DMS114 treated with DMSO at 0.1 percent for 48 hours (cell line): ENCODE measurements at regions not wholly inside any gene's neighbourhood (a gene's known extent, or its start where the extent isn't known, plus 50 kb on each side); places are given as distances from the start of the nearest gene placed in this dataset.

Experiments used
- DNase-seq: peaks from one replicate; lab custom pipeline; 2025; ENCODE audit not compliant: unreplicated experiment; lab: John Stamatoyannopoulos, UW

DNA sequence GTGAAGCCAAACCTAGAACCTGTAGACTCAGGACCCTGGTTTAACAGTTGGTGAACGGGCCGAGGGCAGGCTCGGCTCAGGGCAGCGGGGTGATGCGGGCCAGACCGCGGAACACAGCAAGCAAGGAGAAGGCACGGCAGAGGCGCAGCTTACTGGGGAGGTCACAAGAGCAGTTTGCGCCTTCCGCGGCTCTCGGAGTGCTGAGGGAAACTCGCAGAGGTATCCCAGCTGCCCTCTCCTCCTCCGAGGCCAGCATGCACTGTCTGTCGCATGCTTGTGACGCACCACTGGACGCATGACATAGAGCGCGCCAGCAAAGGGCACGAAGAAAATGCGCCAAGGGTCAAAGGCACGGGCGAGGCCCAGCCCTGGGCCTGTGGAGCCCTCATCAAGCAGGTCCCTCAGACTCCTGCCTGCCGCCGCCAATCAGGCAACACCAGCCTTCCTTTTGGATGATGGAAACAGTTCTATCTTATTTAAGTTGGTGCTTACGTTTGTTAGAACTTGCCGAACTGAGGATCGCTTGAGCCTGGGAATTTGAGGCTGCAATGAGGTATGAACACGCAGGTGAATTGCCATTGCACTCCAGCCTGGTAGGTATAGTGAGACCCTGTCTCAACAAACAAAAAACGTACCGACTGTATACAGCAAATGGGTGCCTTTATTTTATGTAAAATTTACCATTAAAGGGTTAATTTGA, 574.3 kb upstream of the GHITM start:
- no peak for DNase-seq

- no peak for DNase-seq
These were observed 567.3 kb upstream of the GHITM start for GRCh38 chr10:83572036-83572435.

- no peak for DNase-seq
These were observed 564.5 kb upstream of the GHITM start for GRCh38 chr10:83574770-83575169.

GRCh38 chr10:83577421-83577820, 561.9 kb upstream of the GHITM start:
- DNase-seq, result no peak

GRCh38 chr10:83580373-83581012, 558.8 kb upstream of the GHITM start:
- no peak for DNase-seq

DNA sequence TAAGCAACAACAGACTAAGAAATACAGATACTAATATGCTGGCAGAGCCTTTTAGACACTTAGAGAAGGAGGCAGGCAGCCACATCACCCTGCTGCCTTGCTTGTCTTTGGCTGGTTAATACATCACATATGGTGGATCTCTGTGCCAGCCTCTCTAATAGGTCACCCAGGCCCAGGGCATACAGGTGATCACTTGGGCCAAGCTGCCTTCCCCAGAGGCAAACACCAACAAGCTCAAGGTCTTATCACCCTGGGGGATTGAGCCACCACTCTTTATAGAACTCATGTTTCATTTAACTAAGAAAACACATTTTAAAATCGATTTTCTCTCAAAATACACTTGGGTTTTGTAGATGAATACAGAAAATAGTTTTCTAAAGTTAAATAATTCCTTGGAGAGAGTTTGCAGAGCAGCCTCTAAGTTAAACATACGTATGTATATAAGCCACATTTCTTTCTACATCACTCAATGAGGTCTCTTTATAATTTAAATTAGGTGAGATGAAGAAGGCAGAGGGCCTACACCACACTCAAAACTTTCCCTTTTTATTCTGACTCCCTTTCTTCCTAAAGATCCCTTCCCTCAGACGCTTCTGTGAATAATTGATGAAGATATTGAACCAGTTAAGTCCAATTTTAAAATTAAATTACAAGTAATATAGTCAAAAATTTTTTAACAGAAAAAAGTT, 556.8 kb upstream of the GHITM start:
- DNase-seq, result no peak

DNA sequence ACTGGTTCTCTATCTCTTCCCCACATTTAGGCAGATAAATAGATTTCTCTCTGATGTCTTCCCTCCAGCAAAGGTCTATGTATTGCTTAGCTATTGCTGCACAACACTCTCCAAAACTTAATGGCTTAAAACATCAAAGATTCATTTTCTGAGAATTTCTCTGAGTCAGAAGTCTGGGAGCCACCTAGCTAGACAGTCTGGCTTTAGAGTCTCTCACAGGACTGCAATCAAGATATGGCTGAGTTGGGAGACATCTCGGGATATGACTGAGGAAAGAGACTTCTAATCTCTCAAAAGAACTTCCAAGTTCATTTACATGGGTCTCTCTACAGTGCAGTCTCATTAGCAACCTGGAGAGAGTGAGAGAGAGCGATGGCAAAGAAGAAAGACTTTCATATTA, 553.6 kb upstream of the GHITM start:
- no peak for DNase-seq

- DNase-seq, result no peak
These were observed 546.9 kb upstream of the GHITM start for GRCh38 chr10:83592337-83592935.

- DNase-seq, result no peak
These were observed 535.6 kb upstream of the GHITM start for GRCh38 chr10:83603708-83604107.

DNA sequence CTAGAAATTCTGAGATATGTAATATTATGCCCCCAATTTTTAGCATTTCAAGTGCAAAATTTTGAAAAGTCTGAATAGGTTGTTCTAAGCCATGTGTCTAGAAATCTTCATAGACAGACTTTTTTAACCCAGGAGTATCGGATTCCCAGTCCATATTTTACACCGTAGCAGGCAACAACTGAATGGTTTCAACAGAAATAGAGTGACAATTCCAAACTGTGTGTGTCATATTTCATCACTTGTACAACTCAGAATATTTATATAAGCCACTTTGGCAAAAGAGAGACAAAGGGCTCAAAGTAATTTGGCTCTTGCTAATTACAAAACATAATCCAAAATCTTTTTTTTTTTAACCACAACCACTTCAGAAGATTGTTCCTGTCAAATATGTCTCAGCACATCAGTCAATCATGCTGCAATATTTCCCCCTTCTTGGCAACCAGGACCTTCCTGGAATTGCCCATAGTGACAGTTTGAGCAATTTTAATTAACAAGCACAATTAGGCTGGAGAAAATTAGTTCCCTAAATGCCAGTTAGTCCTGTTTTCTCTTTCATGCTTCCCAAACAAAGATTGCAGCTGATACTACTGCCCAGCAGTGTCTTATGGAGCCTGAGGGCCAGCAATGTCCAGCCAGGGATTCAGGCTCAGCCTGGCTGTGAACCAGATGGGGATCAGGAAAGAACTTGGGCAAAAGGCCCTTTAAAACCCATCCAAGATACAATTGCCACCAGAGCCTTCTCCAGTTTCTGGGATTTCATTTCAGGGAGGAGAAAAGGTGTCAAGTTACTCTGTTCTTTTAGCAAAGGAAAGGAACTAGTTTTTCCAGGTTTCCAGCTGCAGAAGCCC, 533.3 kb upstream of the GHITM start:
- no peak for DNase-seq

DNA sequence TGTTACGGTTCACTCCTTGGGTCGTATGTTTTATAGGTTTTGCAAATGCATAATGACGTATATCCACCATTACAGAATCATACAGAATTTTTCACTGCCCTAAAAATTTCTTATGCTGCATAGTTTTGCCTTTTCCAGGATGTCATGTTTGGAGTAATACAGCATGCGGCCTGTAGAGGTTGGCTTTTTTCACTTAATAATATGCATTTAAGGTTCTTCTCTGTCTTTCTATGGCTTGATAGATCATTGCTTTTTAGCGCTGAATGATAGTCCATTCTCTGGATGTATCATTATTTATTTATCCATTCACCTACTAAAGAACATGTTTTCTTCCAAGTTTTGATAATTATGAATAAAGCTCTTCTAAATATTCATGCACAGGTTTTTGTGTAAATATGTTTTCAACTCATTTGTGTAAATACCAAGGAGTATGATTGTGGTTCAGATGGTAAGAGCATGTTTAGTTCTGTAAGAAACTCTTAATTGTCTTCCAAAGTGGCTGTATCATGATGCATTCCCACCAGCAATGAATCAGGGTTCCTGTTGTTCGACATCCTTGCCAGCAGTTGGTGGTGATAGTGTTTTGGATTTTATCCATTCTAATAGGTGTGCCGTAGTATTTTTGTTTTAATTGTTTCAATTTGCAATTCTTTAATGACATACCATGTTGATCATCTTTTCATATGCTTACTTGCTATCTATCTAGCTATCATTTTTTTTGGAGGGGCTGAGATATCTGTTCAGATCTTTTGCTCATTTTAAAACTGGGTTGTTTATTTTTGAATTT, 531.2 kb upstream of the GHITM start:
- no peak for DNase-seq

DNA sequence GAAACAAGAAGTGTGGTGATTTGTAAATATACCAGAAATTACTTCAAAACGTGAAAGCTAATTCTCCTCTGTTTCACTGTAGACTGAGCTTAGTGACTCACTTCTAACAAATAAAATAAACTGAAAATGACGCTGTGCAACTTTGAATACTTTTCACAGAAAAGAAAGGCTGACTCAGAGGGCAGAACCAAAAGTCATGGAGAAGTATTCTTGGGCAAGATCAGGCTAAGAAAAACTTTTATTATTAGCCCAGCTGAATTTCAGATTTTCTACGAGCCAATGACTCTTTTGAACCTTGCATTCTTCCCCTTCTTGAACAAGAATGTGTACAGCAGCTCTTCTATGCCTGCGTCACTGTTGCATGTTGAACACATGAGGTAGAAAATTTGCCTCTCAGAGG, 527.3 kb upstream of the GHITM start:
- no peak for DNase-seq

GRCh38 chr10:83612746-83613145, 526.6 kb upstream of the GHITM start:
- no peak for DNase-seq

- DNase-seq, result no peak
These were observed 522.1 kb upstream of the GHITM start for GRCh38 chr10:83617172-83617571.

- no peak for DNase-seq
These were observed 521.4 kb upstream of the GHITM start for GRCh38 chr10:83617692-83618545.

GRCh38 chr10:83625831-83626360, 513.4 kb upstream of the GHITM start:
- DNase-seq, result no peak

DNA sequence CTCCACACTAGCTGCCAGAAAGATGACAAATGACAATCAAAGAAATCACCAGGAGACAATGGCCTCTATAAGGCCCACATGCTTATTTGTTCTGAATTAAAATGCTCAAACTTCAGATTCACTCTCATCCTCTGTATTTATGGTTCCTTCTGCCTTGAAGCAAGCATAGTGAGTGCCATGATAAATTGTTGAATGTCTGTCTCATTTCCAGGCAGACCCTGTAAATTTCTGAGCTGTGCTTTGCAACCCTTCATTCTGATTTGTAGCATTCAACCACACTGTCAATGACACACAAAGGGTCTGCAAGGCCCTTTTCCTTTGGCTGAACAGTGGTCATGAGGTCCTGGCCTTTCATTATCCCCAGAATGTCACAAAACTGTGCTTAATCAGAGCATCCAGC, 506.6 kb upstream of the GHITM start:
- DNase-seq, result no peak

GRCh38 chr10:83633547-83633946, 505.8 kb upstream of the GHITM start:
- DNase-seq, result no peak

DNA sequence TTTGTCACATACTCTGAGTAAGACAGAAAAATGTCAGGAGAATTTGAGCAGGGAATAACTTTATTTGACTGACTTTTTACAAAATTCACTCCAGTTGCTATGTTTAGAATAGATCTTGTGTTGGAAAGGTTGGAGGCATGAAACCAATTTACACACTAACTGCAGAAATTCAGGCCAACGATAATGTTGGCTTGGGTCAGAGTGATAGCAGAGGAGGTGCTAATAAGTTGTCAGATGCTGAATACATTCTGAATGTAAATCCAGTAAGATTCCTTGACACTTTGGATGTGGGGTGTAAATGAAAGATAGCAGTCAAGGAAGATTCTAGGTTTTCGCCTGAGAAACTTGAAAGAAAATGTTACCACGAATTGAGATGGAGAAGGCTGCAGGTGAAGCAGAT, 502.5 kb upstream of the GHITM start:
- no peak for DNase-seq
